Small intestine (tissue), 7 donors: ENCODE measurements at regions not wholly inside any gene's neighbourhood (a gene's known extent, or its start where the extent isn't known, plus 50 kb on each side); places are given as distances from the start of the nearest gene placed in this dataset.
"Not testable (repeated sequence)": the region's sequence is repeated elsewhere in the genome, so short reads cannot be mapped to it uniquely, and the experiment has no call there.

Experiments
- DNase-seq, 2 donors: peaks; one replicate each; pipeline versions ENCODE4 v3.0.0 to v3.0.0-alpha.2; 2013
- FAIRE-seq: peaks from 2 replicates; lab custom pipeline; 2012; peaks lifted over from hg19 to GRCh38; lab: Jason Lieb, UNC
- H3K27ac ChIP-seq, 3 donors: one replicate each; pipeline ENCODE4 v1.5.1; 2013; ENCODE audit warnings: low read length in 2 of 3, mild to moderate bottlenecking in 2 of 3, control low read depth in 1 of 3, inconsistent platforms in 1 of 3, low read depth in 1 of 3, moderate library complexity in 1 of 3
- H3K27me3 ChIP-seq, 3 donors: one replicate each; pipeline ENCODE4 v1.6.1; 2013; ENCODE audit warnings: low read length in 3 of 3, inconsistent platforms in 1 of 3; ENCODE audit not compliant: control insufficient read depth in 3 of 3, insufficient read depth in 3 of 3
- H3K36me3 ChIP-seq, 3 donors: one replicate each; pipeline ENCODE4 v1.6.1; 2013; ENCODE audit warnings: low read length in 3 of 3, inconsistent platforms in 1 of 3, low read depth in 1 of 3, mild to moderate bottlenecking in 1 of 3, moderate library complexity in 1 of 3; ENCODE audit not compliant: control insufficient read depth in 3 of 3, insufficient read depth in 2 of 3
- H3K4me1 ChIP-seq, 3 donors: one replicate each; pipeline ENCODE4 v1.6.1; 2013; ENCODE audit warnings: low read length in 2 of 3, inconsistent platforms in 1 of 3, low read depth in 1 of 3, mild to moderate bottlenecking in 1 of 3, moderate library complexity in 1 of 3; ENCODE audit not compliant: control insufficient read depth in 3 of 3, insufficient read depth in 2 of 3
- H3K4me3 ChIP-seq, 3 donors: one replicate each; pipeline ENCODE4 v1.5.1; 2013; ENCODE audit warnings: low read length in 3 of 3, control low read depth in 1 of 3, inconsistent platforms in 1 of 3, low read depth in 1 of 3, mild to moderate bottlenecking in 1 of 3, moderate library complexity in 1 of 3
- H3K9me3 ChIP-seq, 2 donors: one replicate each; pipeline ENCODE4 v1.6.1; 2013; ENCODE audit warnings: low read depth in 1 of 2, low read length in 1 of 2; ENCODE audit not compliant: control insufficient read depth in 2 of 2, insufficient read depth in 1 of 2
- WGBS, 3 donors: extraction: QIAGEN DNeasy Blood & Tissue Kit; methylation state at CpG; one replicate each; pipeline ENCODE4 v1.1.7; 2013; 5-methylcytosine and 5-hydroxymethylcytosine counted together
- donor health status: healthy with polysubstance abuse.
- donor health status: control.
- donor health status: control.
- donor health status: Bipolar disorder and iron deficiency.
- donor health status: healthy.

DNA sequence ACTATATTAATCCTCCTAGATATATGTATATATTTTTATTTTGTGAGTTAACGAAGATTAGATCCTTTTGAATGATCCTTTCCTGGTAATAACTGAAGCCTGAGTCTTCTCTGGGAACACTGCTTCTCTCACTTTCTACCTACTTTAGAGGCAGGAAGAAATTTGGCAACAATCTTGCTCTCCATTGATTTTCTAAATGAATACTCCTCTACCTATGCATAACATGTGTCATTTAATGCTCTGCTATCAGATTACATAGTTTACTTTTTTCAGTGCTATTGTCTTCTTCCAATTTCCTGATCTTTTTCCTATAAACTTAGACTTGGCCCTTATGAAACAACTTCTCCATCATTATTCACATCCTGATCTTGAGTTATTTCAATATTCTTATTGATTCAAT lies 60.4 kb upstream of the PDHA2 start:
- Histone ChIP-seq H3K4me3 (no peak overlapping the region), H3K36me3 (no peaks in the 10 kb centered on the region), H3K27me3 (no peaks in the 10 kb centered on the region), H3K4me1 (no peaks in the 10 kb centered on the region), H3K27ac (no peak overlapping the region), H3K9me3 (no peaks in the 10 kb centered on the region)
- FAIRE-seq, result no peak
- 51 to 71% (median 52%) methylated on average over 1 of the region's 1 CpG for WGBS, 3 donors
- no peak for DNase-seq

DNA sequence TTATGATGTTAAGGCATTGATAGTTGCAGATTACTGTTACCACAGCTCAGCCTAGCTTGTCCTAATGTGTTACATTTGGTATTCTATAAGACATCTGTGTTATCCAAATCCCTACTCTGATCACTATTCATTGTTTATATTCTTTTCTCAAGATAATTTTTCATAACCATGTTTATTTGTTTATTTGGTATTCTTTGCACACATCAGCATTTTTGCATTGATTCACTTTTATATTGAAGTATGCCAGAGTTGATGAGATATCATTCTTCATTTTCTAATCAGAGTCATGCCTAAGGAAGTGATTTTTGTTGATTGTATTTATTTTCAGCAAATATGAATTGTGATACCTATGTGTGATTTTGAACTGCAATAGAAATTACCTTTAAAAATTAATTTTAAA lies 61.2 kb upstream of the PDHA2 start:
- H3K9me3 ChIP-seq, result no peaks in the 10 kb centered on the region
- no peak overlapping the region for H3K27ac ChIP-seq
- no peaks in the 10 kb centered on the region for H3K4me1 ChIP-seq
- H3K4me3 ChIP-seq, result no peak overlapping the region
- no peaks in the 10 kb centered on the region for H3K36me3 ChIP-seq
- DNase-seq (no peak), FAIRE-seq (no peak)
- H3K27me3 ChIP-seq, result no peaks in the 10 kb centered on the region

- H3K9me3 ChIP-seq, H3K27ac ChIP-seq, H3K36me3 ChIP-seq, H3K27me3 ChIP-seq, H3K4me1 ChIP-seq, FAIRE-seq, DNase-seq, H3K4me3 ChIP-seq: not testable (repeated sequence)
- WGBS, 3 donors, result 81 to 87% (median 81%) methylated on average over 3 of the region's 3 CpGs
These were observed 69.3 kb upstream of the PDHA2 start for GRCh38 chr4:95770605-95771004.

- FAIRE-seq (no peak), DNase-seq (no peak)
- 76 to 83% (median 83%) methylated on average over 3 of the region's 3 CpGs for WGBS, 3 donors
- Histone ChIP-seq H3K27ac (no peak overlapping the region), H3K4me1 (no peaks in the 10 kb centered on the region), H3K27me3 (no peaks in the 10 kb centered on the region), H3K36me3 (no peaks in the 10 kb centered on the region), H3K9me3 (no peaks in the 10 kb centered on the region), H3K4me3 (no peak overlapping the region)
These were observed 74.9 kb upstream of the PDHA2 start for GRCh38 chr4:95764961-95765360.

DNA sequence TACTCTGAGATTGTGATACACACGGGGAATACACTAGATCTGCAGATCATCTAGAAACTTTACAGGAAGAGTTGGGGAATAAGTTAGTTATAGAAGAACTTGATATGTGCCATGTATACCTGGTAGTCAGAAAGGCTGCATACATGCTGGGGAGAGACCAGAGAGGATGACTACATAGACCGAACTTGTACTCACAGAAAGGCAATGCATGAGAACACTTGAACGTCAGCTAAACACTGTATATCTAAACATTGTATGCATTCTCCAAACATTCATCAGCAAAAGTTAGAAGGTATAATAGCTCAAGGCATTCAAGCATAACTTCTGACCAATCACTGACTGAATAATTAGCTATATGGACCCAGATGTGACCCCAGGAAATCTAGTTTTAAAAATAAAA lies 78.0 kb upstream of the PDHA2 start:
- FAIRE-seq (no peak), DNase-seq (no peak)
- no peaks in the 10 kb centered on the region for H3K36me3 ChIP-seq
- no peaks in the 10 kb centered on the region for H3K27me3 ChIP-seq
- no peaks in the 10 kb centered on the region for H3K4me1 ChIP-seq
- no peak overlapping the region for H3K27ac ChIP-seq
- H3K4me3 ChIP-seq, result no peak overlapping the region
- H3K9me3 ChIP-seq, result no peaks in the 10 kb centered on the region
- WGBS, 3 donors, result 76 to 83% (median 81%) methylated on average over 3 of the region's 3 CpGs

DNA sequence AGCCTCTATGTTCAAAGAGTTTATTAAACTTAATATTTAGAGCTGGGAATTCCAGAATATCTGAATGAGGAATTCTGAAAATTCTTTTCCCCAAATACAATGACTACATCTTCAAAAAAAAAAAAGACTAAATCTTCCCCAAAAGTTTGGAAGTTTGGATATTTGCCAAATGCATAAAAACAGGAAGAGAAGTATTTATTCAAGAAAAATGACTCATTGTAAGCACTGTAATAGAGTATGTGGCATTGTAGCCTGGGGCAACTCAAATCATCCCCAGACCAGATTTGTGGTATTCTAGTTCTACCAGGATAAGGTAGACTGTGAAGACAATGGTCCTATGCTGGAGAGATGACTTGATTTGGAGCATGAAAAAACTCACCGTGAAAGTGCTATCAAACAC lies 78.5 kb upstream of the PDHA2 start:
- H3K4me3 ChIP-seq, result no peak overlapping the region
- FAIRE-seq (no peak), DNase-seq (no peak)
- no peaks in the 10 kb centered on the region for H3K27me3 ChIP-seq
- no peak overlapping the region for H3K27ac ChIP-seq
- no peaks in the 10 kb centered on the region for H3K4me1 ChIP-seq
- no peaks in the 10 kb centered on the region for H3K36me3 ChIP-seq
- 84 to 90% (median 86%) methylated on average over 1 of the region's 1 CpG for WGBS, 3 donors
- no peaks in the 10 kb centered on the region for H3K9me3 ChIP-seq

GRCh38 chr4:95760646-95761045 lies 79.2 kb upstream of the PDHA2 start:
- H3K9me3 ChIP-seq, H3K27me3 ChIP-seq: not testable (repeated sequence)
- 6 to 24% (median 11%) methylated on average over 1 of the region's 1 CpG for WGBS, 3 donors

DNA sequence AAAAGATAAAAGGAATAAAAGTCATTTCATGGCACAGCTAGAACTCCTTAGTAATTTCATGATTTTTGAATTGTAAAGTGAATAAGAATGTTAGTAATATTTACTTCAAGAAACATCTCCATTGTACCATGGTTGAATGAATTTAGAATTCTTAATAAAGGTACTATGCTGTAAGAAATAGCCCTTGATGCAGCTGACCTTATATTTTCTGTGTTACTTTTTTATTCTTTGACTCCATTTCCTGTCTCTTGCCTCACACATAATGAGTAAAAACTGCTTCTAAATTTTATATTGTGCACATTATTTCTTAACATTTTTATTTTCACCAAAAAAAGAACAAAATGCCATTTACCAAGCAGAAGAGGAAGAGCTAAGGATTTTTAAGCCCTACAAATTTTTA lies 81.9 kb upstream of the PDHA2 start:
- Histone ChIP-seq H3K9me3 (no peaks in the 10 kb centered on the region), H3K27ac (no peak overlapping the region), H3K4me1 (no peaks in the 10 kb centered on the region), H3K27me3 (no peaks in the 10 kb centered on the region), H3K36me3 (no peaks in the 10 kb centered on the region), H3K4me3 (no peak overlapping the region)
- FAIRE-seq (no peak), DNase-seq (no peak)

More at GRCh38 chr4:95760646-95761045, 79.2 kb upstream of the PDHA2 start:
- not testable (repeated sequence) for FAIRE-seq, H3K27ac ChIP-seq, H3K36me3 ChIP-seq, DNase-seq, H3K4me1 ChIP-seq, H3K4me3 ChIP-seq

DNA sequence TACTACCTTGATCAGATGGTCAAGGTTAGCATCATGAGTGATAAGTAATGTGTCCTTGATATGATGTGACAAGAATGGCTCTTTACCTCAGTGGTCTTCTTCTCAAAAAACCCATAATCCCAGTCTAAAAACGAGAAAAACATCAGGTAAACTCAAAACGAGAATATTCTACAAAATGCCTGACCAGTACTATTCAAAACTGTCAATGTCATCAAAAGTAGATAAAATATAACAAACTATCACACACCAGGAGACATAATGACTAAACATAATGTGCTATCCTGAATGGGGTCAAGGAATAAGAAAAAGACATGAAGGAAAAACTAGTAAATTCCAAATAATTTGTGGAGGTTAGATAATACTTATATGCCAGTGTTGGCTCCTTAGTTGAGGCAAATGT lies 85.2 kb upstream of the PDHA2 start:
- 60 to 75% (median 60%) methylated on average over 2 of the region's 2 CpGs for WGBS, 3 donors
- no peaks in the 10 kb centered on the region for H3K36me3 ChIP-seq
- H3K4me3 ChIP-seq, result no peak overlapping the region
- H3K4me1 ChIP-seq, result no peaks in the 10 kb centered on the region
- H3K9me3 ChIP-seq, result no peaks in the 10 kb centered on the region
- H3K27me3 ChIP-seq, result no peaks in the 10 kb centered on the region
- H3K27ac ChIP-seq, result no peak overlapping the region
- no peak for DNase-seq
- FAIRE-seq, result no peak
